ENCODE measurements at regions not wholly inside any gene's neighbourhood (a gene's known extent, or its start where the extent isn't known, plus 50 kb on each side); places are given as distances from the start of the nearest gene placed in this dataset.

DNA sequence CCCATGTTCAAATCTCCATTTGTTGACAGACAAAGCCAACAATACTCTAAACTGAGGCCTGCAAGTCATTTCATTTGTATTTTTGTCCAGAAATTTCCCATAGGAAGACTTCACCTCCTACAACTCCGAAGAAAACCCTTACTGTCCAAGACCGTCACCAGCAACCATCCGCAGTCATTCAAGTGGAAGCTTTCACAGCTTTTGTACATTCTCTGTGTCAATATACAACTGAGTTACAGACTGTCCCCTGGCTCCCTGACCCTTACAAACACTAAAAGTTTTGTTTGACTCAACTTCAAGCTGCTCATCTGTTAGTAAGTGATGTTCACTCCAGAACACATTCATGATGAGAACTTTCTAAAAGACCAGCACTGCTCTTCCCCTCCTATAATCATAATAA is 210.1 kb downstream of the DEPDC1B start:
- TF ChIP-seq, protein P1, sequence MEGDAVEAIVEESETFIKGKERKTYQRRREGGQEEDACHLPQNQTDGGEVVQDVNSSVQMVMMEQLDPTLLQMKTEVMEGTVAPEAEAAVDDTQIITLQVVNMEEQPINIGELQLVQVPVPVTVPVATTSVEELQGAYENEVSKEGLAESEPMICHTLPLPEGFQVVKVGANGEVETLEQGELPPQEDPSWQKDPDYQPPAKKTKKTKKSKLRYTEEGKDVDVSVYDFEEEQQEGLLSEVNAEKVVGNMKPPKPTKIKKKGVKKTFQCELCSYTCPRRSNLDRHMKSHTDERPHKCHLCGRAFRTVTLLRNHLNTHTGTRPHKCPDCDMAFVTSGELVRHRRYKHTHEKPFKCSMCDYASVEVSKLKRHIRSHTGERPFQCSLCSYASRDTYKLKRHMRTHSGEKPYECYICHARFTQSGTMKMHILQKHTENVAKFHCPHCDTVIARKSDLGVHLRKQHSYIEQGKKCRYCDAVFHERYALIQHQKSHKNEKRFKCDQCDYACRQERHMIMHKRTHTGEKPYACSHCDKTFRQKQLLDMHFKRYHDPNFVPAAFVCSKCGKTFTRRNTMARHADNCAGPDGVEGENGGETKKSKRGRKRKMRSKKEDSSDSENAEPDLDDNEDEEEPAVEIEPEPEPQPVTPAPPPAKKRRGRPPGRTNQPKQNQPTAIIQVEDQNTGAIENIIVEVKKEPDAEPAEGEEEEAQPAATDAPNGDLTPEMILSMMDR (IDR thresholded peaks at IDR 0.05) = no peak
- no peak for TF ChIP-seq POLR2A (IDR thresholded peaks at IDR 0.05)
